Spleen (tissue), 11 donors: ENCODE measurements at regions not wholly inside any gene's neighbourhood (a gene's known extent, or its start where the extent isn't known, plus 50 kb on each side); places are given as distances from the start of the nearest gene placed in this dataset.

Experiments used
- DNase-seq: peaks from one replicate; pipeline ENCODE4 v3.0.0-alpha.2; 2020
- H3K27ac ChIP-seq, 8 donors: fragments of 200-600 bp; sonication (generic) in 7 of 8; 1 replicate in 4 of 8; 2 replicates in 4 of 8; pipeline versions ENCODE4 v1.5.0 to v1.8.0; 2016 to 2021; ENCODE audit warnings: inconsistent platforms in 4 of 8, mild to moderate bottlenecking in 4 of 8, moderate library complexity in 1 of 8
- H3K27me3 ChIP-seq, 7 donors: fragments of 200-600 bp; sonication (generic) in 6 of 7; replicated peaks in 1 of 7; 1 replicate in 4 of 7; 2 replicates in 3 of 7; pipeline versions ENCODE4 v1.5.0 to v1.8.0; 2016 to 2021; ENCODE audit warnings: inconsistent platforms in 3 of 7, mild to moderate bottlenecking in 1 of 7
- H3K36me3 ChIP-seq, 6 donors: fragments of 200-600 bp; sonication (generic) in 5 of 6; 1 replicate in 4 of 6; 2 replicates in 2 of 6; pipeline versions ENCODE4 v1.5.0 to v1.8.0; 2016 to 2021; ENCODE audit warnings: inconsistent platforms in 2 of 6
- H3K4me1 ChIP-seq, 6 donors: fragments of 200-600 bp; sonication (generic) in 5 of 6; 1 replicate in 3 of 6; 2 replicates in 3 of 6; pipeline versions ENCODE4 v1.5.0 to v1.8.0; 2016 to 2021; ENCODE audit warnings: inconsistent platforms in 3 of 6
- H3K4me3 ChIP-seq, 8 donors: fragments of 200-600 bp; sonication (generic) in 7 of 8; 1 replicate in 4 of 8; 2 replicates in 4 of 8; pipeline versions ENCODE4 v1.5.0 to v1.8.0; 2016 to 2021; ENCODE audit warnings: inconsistent platforms in 4 of 8, mild to moderate bottlenecking in 4 of 8, moderate library complexity in 2 of 8
- H3K9me3 ChIP-seq, 8 donors: fragments of 200-600 bp; sonication (generic) in 7 of 8; 1 replicate in 4 of 8; 2 replicates in 4 of 8; pipeline versions ENCODE4 v1.5.0 to v1.8.0; 2016 to 2021; ENCODE audit warnings: inconsistent platforms in 4 of 8
- CTCF ChIP-seq, 11 experiments: fragments of 200-600 bp in 7 of 11; fragments of 450-650 bp in 4 of 11; sonication (generic) in 4 of 11; IDR thresholded peaks in 8 of 11; conservative IDR thresholded peaks in 3 of 11; 1 replicate in 7 of 11; 2 replicates in 4 of 11; pipeline versions ENCODE4 v1.4.0 to v1.8.0; 2016 to 2021; ENCODE audit warnings: antibody characterized with exemption in 11 of 11, inconsistent platforms in 4 of 11, mild to moderate bottlenecking in 1 of 11
- POLR2A ChIP-seq, 3 donors: fragments of 450-650 bp; IDR thresholded peaks; one replicate each; pipeline ENCODE4 v1.5.1; 2017; ENCODE audit warnings: antibody characterized with exemption in 3 of 3, mild to moderate bottlenecking in 1 of 3
- POLR2AphosphoS5 ChIP-seq, 3 donors: sonication (generic); formaldehyde crosslinking; IDR thresholded peaks; one replicate each; pipeline ENCODE4 v1.5.1; 2017; ENCODE audit warnings: antibody characterized with exemption in 3 of 3
- WGBS, 5 donors: extraction: QIAGEN DNeasy Blood & Tissue Kit in 3 of 5; methylation state at CpG; one replicate each; pipeline versions ENCODE4 v1.1.5 to v1.1.7; 2013 to 2018; 5-methylcytosine and 5-hydroxymethylcytosine counted together
- intact Hi-C: fragments of 100-400 bp; cut with DNase I; formaldehyde crosslinking; loops from one replicate; pipeline ENCODE4 v1.15.0; 2023; ENCODE audit warnings: low total_unique reads
- donor health status: healthy with polysubstance abuse.
- donor health status: DM: no; HTN: no; CAD: no; lungs with moderate emphysema.
- donor health status: DM: no; HTN: no; CAD: no.
- donor health status: Bipolar disorder and iron deficiency.
- donor health status: healthy.
- donor health status: DM: no; HTN: no; CAD: no.
- donor health status: DM: yes; HTN: yes; CAD: no.

GRCh38 chr6:21455071-21455470, 138.5 kb upstream of the SOX4 start:
- no peak for DNase-seq
- WGBS, 5 donors = 68 to 86% (median 79%) methylated on average over 6 of the region's 6 CpGs
- Histone ChIP-seq H3K27ac (no peak overlapping the region), H3K36me3 (no peaks in the 10 kb centered on the region), H3K9me3 (no peaks in the 10 kb centered on the region), H3K4me3 (no peak overlapping the region), H3K27me3 (no peaks in the 10 kb centered on the region), H3K4me1 (no peaks in the 10 kb centered on the region)
- TF ChIP-seq POLR2AphosphoS5 (IDR thresholded peaks at IDR 0.05) (no peak), POLR2A (IDR thresholded peaks at IDR 0.05) (no peak), CTCF (IDR thresholded peaks at IDR 0.05 in 8 of 11, conservative IDR thresholded peaks at IDR 0.05 in 3 of 11) (no peak)
- intact Hi-C loops = no loop called here

DNA sequence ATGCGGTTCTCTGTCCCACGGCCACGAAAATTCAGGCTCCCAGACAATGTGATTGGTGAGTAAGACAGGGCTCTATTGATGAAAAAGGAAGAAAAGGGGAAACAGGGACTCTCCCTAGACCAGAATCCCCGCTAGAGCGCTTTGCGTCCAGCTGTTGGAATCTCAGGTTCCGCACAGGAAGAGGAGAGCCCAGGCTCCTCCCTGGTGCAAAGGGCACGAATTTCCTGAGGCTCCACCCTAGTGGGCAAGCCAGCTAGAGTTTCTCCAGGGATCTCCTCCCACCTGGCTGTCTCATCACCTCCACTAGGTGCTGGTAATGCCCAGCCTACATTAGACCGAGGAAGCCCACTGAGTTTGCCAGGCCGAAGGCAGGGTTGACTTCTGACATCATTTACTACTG, 135.9 kb upstream of the SOX4 start:
- WGBS, 5 donors = 91 to 94% (median 91%) methylated on average over 10 of the region's 10 CpGs
- Histone ChIP-seq H3K4me3 (no peak overlapping the region), H3K4me1 (no peaks in the 10 kb centered on the region), H3K27me3 (no peaks in the 10 kb centered on the region), H3K9me3 (no peaks in the 10 kb centered on the region), H3K27ac (no peak overlapping the region), H3K36me3 (no peaks in the 10 kb centered on the region)
- intact Hi-C loops = no loop called here
- no peak for DNase-seq
- TF ChIP-seq POLR2AphosphoS5 (IDR thresholded peaks at IDR 0.05) (no peak), CTCF (IDR thresholded peaks at IDR 0.05 in 8 of 11, conservative IDR thresholded peaks at IDR 0.05 in 3 of 11) (no peak), POLR2A (IDR thresholded peaks at IDR 0.05) (no peak)

DNA sequence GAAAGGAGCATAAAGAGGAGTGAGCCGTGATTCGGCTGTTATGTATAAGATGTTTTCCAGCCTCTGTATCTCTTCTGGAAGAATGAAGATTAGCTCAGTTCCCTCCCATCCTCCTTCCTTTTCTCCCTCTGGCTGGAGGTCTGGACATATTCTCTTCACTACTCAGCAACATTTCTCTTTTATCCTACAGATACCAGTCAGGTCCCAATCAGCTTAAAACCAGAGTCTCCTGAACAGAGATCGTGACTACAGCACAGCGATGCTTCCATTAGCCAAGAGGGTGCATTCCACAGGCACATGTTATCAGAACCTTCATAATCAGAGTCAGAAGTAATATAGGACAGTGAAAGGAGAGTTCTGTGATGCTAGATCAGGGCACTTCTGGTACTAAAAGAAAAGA, 133.9 kb upstream of the SOX4 start:
- 68 to 95% (median 86%) methylated on average over 4 of the region's 4 CpGs for WGBS, 5 donors
- no peak for DNase-seq
- intact Hi-C loops = no loop called here

GRCh38 chr6:21461844-21462518, 131.6 kb upstream of the SOX4 start:
- intact Hi-C loops = no loop called here
- H3K27me3 ChIP-seq = no peaks in the 10 kb centered on the region
- peaks cover 0 to 5% (median 0%) of the 10 kb centered on the region in 8 donors for H3K9me3 ChIP-seq
- no peaks in the 10 kb centered on the region for H3K4me1 ChIP-seq
- TF ChIP-seq POLR2AphosphoS5 (IDR thresholded peaks at IDR 0.05) = no peak
- no peak for TF ChIP-seq CTCF (IDR thresholded peaks at IDR 0.05 in 8 of 11, conservative IDR thresholded peaks at IDR 0.05 in 3 of 11)
- no peak for TF ChIP-seq POLR2A (IDR thresholded peaks at IDR 0.05)
- no peak overlapping the region for H3K27ac ChIP-seq
- no peak for DNase-seq
- no peaks in the 10 kb centered on the region for H3K36me3 ChIP-seq
- H3K4me3 ChIP-seq = no peak overlapping the region

More for the DNA sequence above, 133.9 kb upstream of the SOX4 start:
- Histone ChIP-seq H3K36me3 (no peaks in the 10 kb centered on the region), H3K9me3 (no peaks in the 10 kb centered on the region), H3K4me1 (no peaks in the 10 kb centered on the region), H3K4me3 (no peak overlapping the region), H3K27ac (no peak overlapping the region), H3K27me3 (no peaks in the 10 kb centered on the region)
- TF ChIP-seq POLR2A (IDR thresholded peaks at IDR 0.05) = no peak
- no peak for TF ChIP-seq CTCF (IDR thresholded peaks at IDR 0.05 in 8 of 11, conservative IDR thresholded peaks at IDR 0.05 in 3 of 11)
- TF ChIP-seq POLR2AphosphoS5 (IDR thresholded peaks at IDR 0.05) = no peak
